CD14-positive monocyte (primary cell): ENCODE measurements at regions not wholly inside any gene's neighbourhood (a gene's known extent, or its start where the extent isn't known, plus 50 kb on each side); places are given as distances from the start of the nearest gene placed in this dataset.

Experiments used
- DNase-seq, 3 donors: peaks; one replicate each; pipeline ENCODE4 v3.0.0-alpha.2; 2011 to 2022
- H2AFZ ChIP-seq: 2 replicates; pipeline ENCODE4 v1.6.0; 2012; ENCODE audit warnings: mild to moderate bottlenecking, low read depth, low read length, inconsistent platforms; ENCODE audit not compliant: insufficient read depth, poor library complexity, severe bottlenecking
- H3K27ac ChIP-seq, 2 donors: 1 replicate in 1 of 2; 2 replicates in 1 of 2; pipeline ENCODE4 v1.5.1; 2012 to 2013; ENCODE audit warnings: low read length in 2 of 2, control low read depth in 1 of 2, inconsistent platforms in 1 of 2, low read depth in 1 of 2, mild to moderate bottlenecking in 1 of 2
- H3K27me3 ChIP-seq, 2 donors: one replicate each; pipeline versions ENCODE4 v1.6.0 to v1.6.1; 2011 to 2013; ENCODE audit warnings: low read length in 2 of 2; ENCODE audit not compliant: control insufficient read depth in 2 of 2, insufficient read depth in 2 of 2
- H3K36me3 ChIP-seq, 2 donors: replicated peaks in 1 of 2; 1 replicate in 1 of 2; 2 replicates in 1 of 2; pipeline versions ENCODE4 v1.5.1 to v1.6.1; 2012 to 2013; ENCODE audit warnings: low read length in 2 of 2, control low read depth in 1 of 2, inconsistent platforms in 1 of 2, mild to moderate bottlenecking in 1 of 2; ENCODE audit not compliant: insufficient read depth in 2 of 2, control insufficient read depth in 1 of 2
- H3K4me1 ChIP-seq, 2 donors: 1 replicate in 1 of 2; 2 replicates in 1 of 2; pipeline versions ENCODE4 v1.5.1 to v1.6.1; 2012 to 2013; ENCODE audit warnings: low read length in 2 of 2, control low read depth in 1 of 2, inconsistent platforms in 1 of 2, mild to moderate bottlenecking in 1 of 2, moderate library complexity in 1 of 2; ENCODE audit not compliant: insufficient read depth in 2 of 2, control insufficient read depth in 1 of 2
- H3K4me2 ChIP-seq: replicated peaks from 2 replicates; pipeline ENCODE3; 2012; ENCODE audit warnings: low read length, moderate library complexity, mild to moderate bottlenecking; ENCODE audit not compliant: poor library complexity, severe bottlenecking; ENCODE audit errors: extremely low read depth
- H3K4me3 ChIP-seq, 3 experiments: fragments of 200-600 bp in 1 of 3; sonication (generic) in 1 of 3; replicated peaks in 1 of 3; 1 replicate in 2 of 3; 2 replicates in 1 of 3; pipeline ENCODE4 v1.5.1; 2011 to 2013; ENCODE audit warnings: low read length in 3 of 3, mild to moderate bottlenecking in 3 of 3, control low read depth in 2 of 3, low read depth in 2 of 3, inconsistent platforms in 1 of 3, moderate library complexity in 1 of 3
- H3K79me2 ChIP-seq: 2 replicates; pipeline ENCODE4 v1.6.0; 2012; ENCODE audit warnings: mild to moderate bottlenecking, control low read depth, inconsistent platforms, low read length, moderate library complexity; ENCODE audit not compliant: insufficient read depth
- H3K9ac ChIP-seq: 2 replicates; pipeline ENCODE4 v1.6.0; 2017; ENCODE audit warnings: low read length, mild to moderate bottlenecking; ENCODE audit not compliant: insufficient read depth, poor library complexity, severe bottlenecking
- H3K9me3 ChIP-seq, 2 donors: replicated peaks in 1 of 2; 1 replicate in 1 of 2; 2 replicates in 1 of 2; pipeline versions ENCODE4 v1.5.1 to v1.6.1; 2012 to 2013; ENCODE audit warnings: low read length in 2 of 2, control low read depth in 1 of 2; ENCODE audit not compliant: control insufficient read depth in 1 of 2, insufficient read depth in 1 of 2
- H4K20me1 ChIP-seq: 2 replicates; pipeline ENCODE4 v1.6.0; 2012; ENCODE audit warnings: mild to moderate bottlenecking, low read length, control low read depth, moderate library complexity; ENCODE audit not compliant: insufficient read depth
- H3K27ac Mint-ChIP-seq, 7 donors: one replicate each; pipeline ENCODE4 v1.8.0; 2020; ENCODE audit warnings: mild to moderate bottlenecking in 7 of 7, mixed read lengths in 7 of 7, moderate library complexity in 6 of 7, inconsistent platforms in 2 of 7
- H3K27me3 Mint-ChIP-seq, 3 donors: one replicate each; pipeline ENCODE4 v1.8.0; 2021 to 2022; ENCODE audit warnings: low read depth in 3 of 3, mild to moderate bottlenecking in 3 of 3, mixed read lengths in 3 of 3, moderate library complexity in 3 of 3, inconsistent platforms in 1 of 3
- H3K36me3 Mint-ChIP-seq, 2 donors: one replicate each; pipeline ENCODE4 v1.8.0; 2020; ENCODE audit warnings: mixed read lengths in 2 of 2, inconsistent platforms in 1 of 2, mild to moderate bottlenecking in 1 of 2
- H3K4me1 Mint-ChIP-seq: one replicate; pipeline ENCODE4 v1.8.0; 2020; ENCODE audit warnings: mild to moderate bottlenecking, mixed read lengths
- H3K4me3 Mint-ChIP-seq, 2 donors: one replicate each; pipeline ENCODE4 v1.8.0; 2020; ENCODE audit warnings: mild to moderate bottlenecking in 2 of 2, mixed read lengths in 2 of 2, moderate library complexity in 1 of 2
- H3K9me3 Mint-ChIP-seq, 7 donors: one replicate each; pipeline ENCODE4 v1.8.0; 2020 to 2022; ENCODE audit warnings: mixed read lengths in 7 of 7, mild to moderate bottlenecking in 6 of 7, moderate library complexity in 6 of 7, inconsistent platforms in 2 of 7
- CTCF ChIP-seq: fragments of 200-600 bp; IDR thresholded peaks from one replicate; pipeline ENCODE4 v1.8.0; 2022; ENCODE audit warnings: antibody characterized with exemption, mild to moderate bottlenecking
- WGBS: methylation state at CpG from one replicate; pipeline ENCODE4 v1.1.5; 2013; ENCODE audit warnings: missing lambda C conversion rate; ENCODE audit not compliant: insufficient coverage; 5-methylcytosine and 5-hydroxymethylcytosine counted together
- intact Hi-C, 2 donors: fragments of 100-400 bp; cut with micrococcal nuclease; formaldehyde crosslinking; loops; one replicate each; pipeline versions ENCODE4 v1.15.0 to v1.15.1; 2023

- no peaks in the 10 kb centered on the region for H4K20me1 ChIP-seq
- 95% methylated on average over 3 of the region's 3 CpGs for WGBS
- intact Hi-C loops, result no loop called here
Observed at GRCh38 chr5:135649435-135649834, 70.6 kb upstream of the CXCL14 start.

GRCh38 chr5:135648116-135648515 is 69.3 kb upstream of the CXCL14 start:
- H3K79me2 ChIP-seq, result no peaks in the 10 kb centered on the region
- H3K4me1 ChIP-seq, result no peaks in the 10 kb centered on the region
- no peaks in the 10 kb centered on the region for H3K36me3 ChIP-seq
- no peak for TF ChIP-seq CTCF
- no peaks in the 10 kb centered on the region for H3K27me3 ChIP-seq
- Mint-ChIP-seq H3K9me3 (peaks cover 0 to 2% (median 0%) of the 10 kb centered on the region in 7 donors), H3K27ac (no peak overlapping the region), H3K4me3 (no peak overlapping the region), H3K27me3 (peaks cover 0 to 4% (median 3%) of the 10 kb centered on the region in 3 donors), H3K4me1 (no peaks in the 10 kb centered on the region), H3K36me3 (no peaks in the 10 kb centered on the region)
- no peaks in the 10 kb centered on the region for H4K20me1 ChIP-seq
- intact Hi-C loops, result no loop called here
- no peak overlapping the region for H3K4me3 ChIP-seq
- no peak overlapping the region for H2AFZ ChIP-seq
- WGBS, result 96% methylated on average over 2 of the region's 2 CpGs
- H3K9me3 ChIP-seq, result no peaks in the 10 kb centered on the region
- H3K27ac ChIP-seq, result no peak overlapping the region
- no peak for DNase-seq
- H3K9ac ChIP-seq, result no peak overlapping the region
- no peak overlapping the region for H3K4me2 ChIP-seq

More at GRCh38 chr5:135649435-135649834, 70.6 kb upstream of the CXCL14 start:
- Histone ChIP-seq H3K79me2 (no peaks in the 10 kb centered on the region), H3K4me1 (no peaks in the 10 kb centered on the region), H3K27ac (no peak overlapping the region), H3K9me3 (no peaks in the 10 kb centered on the region), H3K4me3 (no peak overlapping the region), H3K36me3 (no peaks in the 10 kb centered on the region), H3K9ac (no peak overlapping the region), H2AFZ (no peak overlapping the region), H3K4me2 (no peak overlapping the region), H3K27me3 (no peaks in the 10 kb centered on the region)
- Mint-ChIP-seq H3K27ac (no peak overlapping the region), H3K27me3 (peaks cover 0 to 2% (median 2%) of the 10 kb centered on the region in 3 donors), H3K9me3 (peaks cover 0 to 2% (median 0%) of the 10 kb centered on the region in 7 donors), H3K36me3 (no peaks in the 10 kb centered on the region), H3K4me3 (no peak overlapping the region), H3K4me1 (no peaks in the 10 kb centered on the region)
- TF ChIP-seq CTCF, result no peak
- DNase-seq, result no peak
